GM12873 (cell line): ENCODE measurements at regions not wholly inside any gene's neighbourhood (a gene's known extent, or its start where the extent isn't known, plus 50 kb on each side); places are given as distances from the start of the nearest gene placed in this dataset.

ENCODE experiments used
- TF ChIP-seq, protein P1 (sequence below): IDR thresholded peaks from 2 replicates; pipeline ENCODE4 v1.5.1; 2012; ENCODE audit warnings: low read depth, mild to moderate bottlenecking, moderate library complexity, low read length, control low read depth; ENCODE audit not compliant: insufficient read depth; ENCODE audit errors: missing control alignments

DNA sequence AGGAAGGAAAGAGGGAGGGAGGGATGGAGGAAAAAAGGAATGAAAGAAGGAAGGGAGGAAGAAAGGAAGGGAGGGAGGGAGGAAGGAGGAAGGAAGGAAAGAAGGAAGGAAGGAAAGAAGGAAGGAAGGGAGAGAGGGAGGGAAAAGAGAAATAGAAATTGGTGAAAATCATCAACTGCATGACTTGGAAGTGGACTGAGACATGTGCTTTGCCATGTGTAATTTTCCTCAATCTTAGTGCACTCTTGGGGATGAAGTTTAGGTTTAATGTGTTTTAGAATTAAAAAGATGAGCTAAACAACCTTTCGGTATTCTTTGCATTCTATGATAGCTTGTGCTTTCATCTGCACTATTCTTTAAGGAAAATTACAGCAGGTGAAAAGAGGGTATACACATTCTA is 320.1 kb upstream of the GALNT5 start:
- TF ChIP-seq, protein P1, sequence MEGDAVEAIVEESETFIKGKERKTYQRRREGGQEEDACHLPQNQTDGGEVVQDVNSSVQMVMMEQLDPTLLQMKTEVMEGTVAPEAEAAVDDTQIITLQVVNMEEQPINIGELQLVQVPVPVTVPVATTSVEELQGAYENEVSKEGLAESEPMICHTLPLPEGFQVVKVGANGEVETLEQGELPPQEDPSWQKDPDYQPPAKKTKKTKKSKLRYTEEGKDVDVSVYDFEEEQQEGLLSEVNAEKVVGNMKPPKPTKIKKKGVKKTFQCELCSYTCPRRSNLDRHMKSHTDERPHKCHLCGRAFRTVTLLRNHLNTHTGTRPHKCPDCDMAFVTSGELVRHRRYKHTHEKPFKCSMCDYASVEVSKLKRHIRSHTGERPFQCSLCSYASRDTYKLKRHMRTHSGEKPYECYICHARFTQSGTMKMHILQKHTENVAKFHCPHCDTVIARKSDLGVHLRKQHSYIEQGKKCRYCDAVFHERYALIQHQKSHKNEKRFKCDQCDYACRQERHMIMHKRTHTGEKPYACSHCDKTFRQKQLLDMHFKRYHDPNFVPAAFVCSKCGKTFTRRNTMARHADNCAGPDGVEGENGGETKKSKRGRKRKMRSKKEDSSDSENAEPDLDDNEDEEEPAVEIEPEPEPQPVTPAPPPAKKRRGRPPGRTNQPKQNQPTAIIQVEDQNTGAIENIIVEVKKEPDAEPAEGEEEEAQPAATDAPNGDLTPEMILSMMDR: no peak

DNA sequence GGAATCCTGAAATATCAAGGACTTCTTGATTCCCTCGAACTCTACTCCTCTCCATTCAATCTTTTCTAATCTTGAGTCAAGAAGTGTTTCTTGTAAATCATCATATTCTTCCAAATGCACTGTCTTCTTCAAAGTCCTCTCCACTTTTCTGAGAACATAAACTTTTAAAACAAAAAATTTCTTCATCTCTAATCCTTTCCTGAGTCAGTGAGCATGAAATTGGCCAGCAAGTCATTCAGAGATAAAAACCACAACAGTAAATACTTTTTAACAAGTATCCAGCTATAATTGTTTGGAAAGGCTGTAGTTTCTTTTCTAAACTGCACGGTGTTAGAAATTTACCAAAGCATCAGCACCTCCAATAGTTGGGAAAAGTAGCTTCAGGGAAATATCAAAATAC is 312.6 kb upstream of the GALNT5 start:
- TF ChIP-seq, protein P1: no peak

DNA sequence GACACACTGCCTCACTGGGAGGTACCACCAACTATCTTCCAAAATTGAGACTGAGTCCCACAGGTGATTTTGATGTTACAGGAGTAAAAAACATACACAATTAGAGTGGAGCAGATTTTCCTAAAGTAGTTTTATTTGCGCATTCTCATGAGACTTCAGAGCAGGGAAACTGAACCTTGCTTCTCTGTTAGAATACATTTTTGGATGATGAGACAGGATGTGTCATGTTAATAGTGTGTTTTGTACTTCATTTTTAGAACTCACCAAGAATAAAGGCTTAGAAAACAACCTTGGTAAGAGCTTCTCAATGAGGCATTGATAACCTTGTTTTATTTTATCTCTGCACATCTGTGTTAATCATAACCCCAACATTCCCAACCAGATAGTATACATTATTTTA is 310.2 kb upstream of the GALNT5 start:
- TF ChIP-seq, protein P1: no peak

DNA sequence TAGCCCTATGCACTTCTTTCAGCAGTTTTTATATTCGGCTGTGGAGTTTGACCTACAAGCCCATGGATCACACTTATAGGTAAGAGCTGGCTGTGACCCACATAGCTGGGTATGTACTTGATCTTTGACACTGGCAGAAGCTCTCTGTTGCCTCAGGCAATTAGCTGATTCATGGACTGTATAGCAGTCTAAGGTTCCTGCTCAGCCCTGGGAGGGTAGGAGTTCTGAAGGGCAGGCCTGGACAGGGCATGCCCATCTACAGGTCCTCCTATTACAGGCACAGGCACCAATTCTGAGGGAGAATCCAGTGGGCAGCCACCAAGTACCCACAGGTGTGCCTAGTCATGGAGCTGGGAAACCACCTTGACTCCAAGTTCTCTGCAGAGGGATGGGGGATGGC is 301.8 kb upstream of the GALNT5 start:
- TF ChIP-seq, protein P1: no peak

DNA sequence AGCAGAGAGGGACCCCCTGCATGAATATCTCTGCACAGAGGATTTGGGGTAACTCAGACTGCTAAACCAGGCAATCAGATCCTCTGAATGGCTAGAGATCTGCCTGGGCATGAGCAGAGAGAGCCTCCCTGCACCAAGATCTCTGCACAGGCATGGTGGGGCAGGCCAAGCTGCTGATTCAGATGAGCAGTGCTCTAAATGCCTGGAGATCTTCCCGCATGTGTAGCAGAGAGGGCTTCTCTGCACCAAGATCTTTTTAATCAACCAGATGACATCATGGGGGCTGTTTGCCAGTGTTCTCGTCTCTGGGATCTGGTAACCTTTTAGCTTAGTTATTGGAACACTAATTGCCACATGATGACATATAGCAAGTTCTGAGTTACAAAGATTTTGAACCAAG is 301.3 kb upstream of the GALNT5 start:
- TF ChIP-seq, protein P1: no peak

DNA sequence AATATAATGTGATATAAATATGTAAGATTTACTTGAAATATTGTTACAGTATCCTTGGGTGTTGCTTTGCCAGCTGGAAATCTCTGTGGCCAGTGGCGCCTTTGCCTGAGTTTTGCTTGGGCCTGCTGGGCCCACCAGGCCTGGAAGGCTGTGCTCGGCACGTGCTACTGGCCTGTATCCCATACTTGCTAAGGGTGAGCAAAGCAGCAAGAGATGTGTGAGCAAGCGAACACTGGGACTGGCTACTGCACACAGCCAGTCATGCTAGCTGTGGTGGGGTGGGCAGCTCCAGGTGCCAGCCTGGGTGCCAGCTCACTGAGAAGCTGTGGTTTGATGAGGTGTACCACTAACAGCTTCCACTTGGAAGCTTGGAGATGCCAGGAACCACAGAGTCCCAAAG is 299.1 kb upstream of the GALNT5 start:
- TF ChIP-seq, protein P1: no peak

DNA sequence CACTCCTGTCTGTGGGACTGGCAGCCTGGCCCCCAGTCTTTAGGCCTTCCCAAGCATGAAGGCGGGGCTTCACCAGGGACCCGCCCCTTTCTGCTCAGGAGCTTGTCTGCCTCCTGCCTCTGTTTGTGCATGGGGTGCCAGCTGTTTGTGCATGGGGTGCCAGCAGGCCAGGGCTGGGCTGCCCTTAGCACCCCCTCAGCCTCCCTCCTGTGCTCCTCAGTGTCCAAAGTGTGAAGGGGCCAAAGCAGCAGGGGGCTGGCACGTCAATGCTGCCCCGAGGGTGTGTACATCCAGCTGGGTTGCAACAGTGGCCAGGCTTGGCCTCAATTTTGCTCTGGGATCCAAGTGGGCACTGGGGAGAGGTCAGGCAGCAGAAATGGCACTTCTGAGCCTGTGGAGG is 298.0 kb upstream of the GALNT5 start:
- TF ChIP-seq, protein P1: no peak
